ENCODE measurements at regions not wholly inside any gene's neighbourhood (a gene's known extent, or its start where the extent isn't known, plus 50 kb on each side); places are given as distances from the start of the nearest gene placed in this dataset.

DNA sequence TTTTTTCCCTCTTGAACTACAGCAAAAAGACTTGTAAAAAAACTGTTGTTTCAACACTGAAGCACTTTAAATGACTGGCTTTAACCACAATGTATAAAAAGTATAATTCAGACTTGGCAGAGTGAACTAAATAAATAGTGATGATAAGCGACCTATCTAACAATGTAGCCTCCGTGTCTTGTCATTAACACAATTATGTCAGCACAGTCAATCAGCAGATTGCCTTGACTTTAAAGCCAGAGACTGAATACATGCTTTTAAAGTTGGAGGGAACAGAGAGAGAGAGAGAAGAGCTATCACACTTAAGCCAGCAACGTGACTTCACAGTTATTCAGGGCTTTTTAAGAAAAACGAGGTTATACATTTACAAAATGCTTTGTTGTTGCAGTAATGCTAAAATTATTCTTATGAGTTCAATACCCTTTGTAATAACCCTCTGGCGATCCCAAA, 378.1 kb downstream of the LMO4 start:
- TF ChIP-seq, protein P1, sequence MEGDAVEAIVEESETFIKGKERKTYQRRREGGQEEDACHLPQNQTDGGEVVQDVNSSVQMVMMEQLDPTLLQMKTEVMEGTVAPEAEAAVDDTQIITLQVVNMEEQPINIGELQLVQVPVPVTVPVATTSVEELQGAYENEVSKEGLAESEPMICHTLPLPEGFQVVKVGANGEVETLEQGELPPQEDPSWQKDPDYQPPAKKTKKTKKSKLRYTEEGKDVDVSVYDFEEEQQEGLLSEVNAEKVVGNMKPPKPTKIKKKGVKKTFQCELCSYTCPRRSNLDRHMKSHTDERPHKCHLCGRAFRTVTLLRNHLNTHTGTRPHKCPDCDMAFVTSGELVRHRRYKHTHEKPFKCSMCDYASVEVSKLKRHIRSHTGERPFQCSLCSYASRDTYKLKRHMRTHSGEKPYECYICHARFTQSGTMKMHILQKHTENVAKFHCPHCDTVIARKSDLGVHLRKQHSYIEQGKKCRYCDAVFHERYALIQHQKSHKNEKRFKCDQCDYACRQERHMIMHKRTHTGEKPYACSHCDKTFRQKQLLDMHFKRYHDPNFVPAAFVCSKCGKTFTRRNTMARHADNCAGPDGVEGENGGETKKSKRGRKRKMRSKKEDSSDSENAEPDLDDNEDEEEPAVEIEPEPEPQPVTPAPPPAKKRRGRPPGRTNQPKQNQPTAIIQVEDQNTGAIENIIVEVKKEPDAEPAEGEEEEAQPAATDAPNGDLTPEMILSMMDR (conservative IDR thresholded peaks at IDR 0.05), result no peak
- no peak overlapping the region for H3K27ac ChIP-seq

- H3K27ac ChIP-seq, result no peak overlapping the region
- TF ChIP-seq, protein P1 (conservative IDR thresholded peaks at IDR 0.05), result no peak
These were observed 378.7 kb downstream of the LMO4 start for GRCh38 chr1:87707411-87707810.

DNA sequence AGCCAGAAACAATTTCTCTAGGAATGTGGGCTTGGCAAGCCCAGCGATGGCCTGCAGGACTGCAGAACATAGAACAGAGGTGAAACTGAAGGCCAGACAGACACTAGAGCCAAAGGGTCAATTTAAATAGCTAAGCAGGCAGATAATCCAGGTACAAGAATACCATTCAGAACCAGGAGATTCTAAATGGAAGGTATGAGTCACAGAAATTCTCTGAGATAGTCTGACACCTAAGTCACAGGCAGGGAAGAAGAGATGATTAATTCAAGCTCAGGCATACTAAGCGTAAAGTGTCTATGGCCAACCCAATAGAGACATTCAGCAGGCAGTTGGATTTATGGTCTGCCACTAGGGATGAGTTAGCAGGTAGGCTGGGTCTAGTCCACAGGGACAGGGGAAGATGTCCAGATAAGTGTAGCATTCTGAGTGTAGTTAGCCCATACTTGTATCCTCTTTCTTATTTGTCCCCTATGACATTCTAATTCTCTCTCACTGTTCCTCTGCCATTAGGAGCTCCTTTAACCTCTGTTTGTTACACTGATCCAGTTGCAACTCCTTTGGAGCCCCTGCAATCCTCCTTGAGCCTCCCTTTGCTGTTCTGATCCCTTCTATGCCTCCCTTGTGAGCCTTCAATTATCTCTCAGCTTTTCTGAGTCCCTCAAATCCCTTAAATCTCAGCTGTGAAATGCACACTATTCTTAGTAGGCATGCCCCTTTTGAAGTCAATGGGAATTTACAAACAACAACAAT, 383.8 kb downstream of the LMO4 start:
- TF ChIP-seq, protein P1 (conservative IDR thresholded peaks at IDR 0.05), result no peak

GRCh38 chr1:87714278-87714677, 385.6 kb downstream of the LMO4 start:
- no peak overlapping the region for H3K27ac ChIP-seq
- TF ChIP-seq, protein P1 (conservative IDR thresholded peaks at IDR 0.05), result no peak

More for the DNA sequence above, 383.8 kb downstream of the LMO4 start:
- H3K27ac ChIP-seq, result no peak overlapping the region

DNA sequence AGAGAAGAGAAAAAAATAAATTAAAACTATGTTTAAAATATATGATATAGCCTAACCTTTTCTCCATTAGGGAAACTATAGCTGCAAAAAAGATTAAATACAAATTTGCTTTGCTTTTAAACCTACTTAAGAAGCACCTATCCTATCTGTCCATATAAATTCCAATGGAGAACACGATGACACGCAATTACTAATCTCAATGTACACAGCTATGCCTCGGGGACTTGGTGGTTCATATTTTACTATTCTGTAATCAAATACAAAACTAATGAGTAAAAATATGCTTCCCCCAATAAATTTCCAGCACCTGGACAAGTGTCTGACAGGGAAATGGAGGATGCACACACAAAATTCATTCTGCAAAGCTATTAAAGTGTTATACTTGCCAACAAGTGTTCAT, 386.4 kb downstream of the LMO4 start:
- no peak overlapping the region for H3K27ac ChIP-seq
- TF ChIP-seq, protein P1 (conservative IDR thresholded peaks at IDR 0.05), result no peak

- TF ChIP-seq, protein P1 (conservative IDR thresholded peaks at IDR 0.05), result no peak
- no peak overlapping the region for H3K27ac ChIP-seq
These were observed 386.8 kb downstream of the LMO4 start for GRCh38 chr1:87715471-87715870.

DNA sequence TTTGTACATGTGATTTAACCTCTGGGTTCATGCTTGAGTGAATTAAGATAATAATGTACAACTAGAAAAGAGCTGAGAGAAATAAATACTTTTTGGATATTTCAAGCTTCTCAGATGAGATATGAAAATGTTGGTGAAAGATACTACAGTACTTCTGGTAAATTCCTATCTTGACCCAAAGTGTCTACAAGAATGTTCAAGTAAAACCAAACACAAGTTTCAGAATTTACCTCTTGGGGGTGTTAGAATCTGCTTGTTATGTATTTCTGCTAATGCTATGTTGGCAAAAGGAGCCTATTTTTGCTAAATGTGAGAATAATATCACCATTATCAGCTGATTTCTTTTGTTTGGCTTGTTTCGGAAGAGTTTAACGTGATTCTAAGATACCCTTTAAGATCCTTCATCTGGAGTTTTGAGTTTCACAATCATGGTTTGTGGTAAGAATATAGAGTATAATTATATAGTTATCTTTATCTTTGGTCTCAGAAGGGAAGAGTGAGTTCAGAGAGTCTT, 388.5 kb downstream of the LMO4 start:
- no peak overlapping the region for H3K27ac ChIP-seq
- TF ChIP-seq, protein P1 (conservative IDR thresholded peaks at IDR 0.05), result no peak
